ENCODE measurements at regions not wholly inside any gene's neighbourhood (a gene's known extent, or its start where the extent isn't known, plus 50 kb on each side); places are given as distances from the start of the nearest gene placed in this dataset.
"Not testable (repeated sequence)": the region's sequence is repeated elsewhere in the genome, so short reads cannot be mapped to it uniquely, and the experiment has no call there.

GRCh38 chr3:10109-10996 is 186.2 kb upstream of the CHL1 start:
- H3K27ac ChIP-seq (ENCODE audit: low read length); H3K36me3 ChIP-seq (replicated peaks; ENCODE audit: low read depth, low read length); H2AFZ ChIP-seq (ENCODE audit: low read depth, low read length); H3K79me2 ChIP-seq (ENCODE audit: low read length); H3K4me1 ChIP-seq (ENCODE audit: low read length); H3K4me2 ChIP-seq (ENCODE audit: low read length); H3K4me3 ChIP-seq (ENCODE audit: low read length); H3K27me3 ChIP-seq (ENCODE audit: low read depth, low read length); H4K20me1 ChIP-seq (ENCODE audit: insufficient read depth, low read length); H3K9ac ChIP-seq (ENCODE audit: low read length); H3K9me3 ChIP-seq (ENCODE audit: insufficient read depth, low read length): not testable (repeated sequence)

DNA sequence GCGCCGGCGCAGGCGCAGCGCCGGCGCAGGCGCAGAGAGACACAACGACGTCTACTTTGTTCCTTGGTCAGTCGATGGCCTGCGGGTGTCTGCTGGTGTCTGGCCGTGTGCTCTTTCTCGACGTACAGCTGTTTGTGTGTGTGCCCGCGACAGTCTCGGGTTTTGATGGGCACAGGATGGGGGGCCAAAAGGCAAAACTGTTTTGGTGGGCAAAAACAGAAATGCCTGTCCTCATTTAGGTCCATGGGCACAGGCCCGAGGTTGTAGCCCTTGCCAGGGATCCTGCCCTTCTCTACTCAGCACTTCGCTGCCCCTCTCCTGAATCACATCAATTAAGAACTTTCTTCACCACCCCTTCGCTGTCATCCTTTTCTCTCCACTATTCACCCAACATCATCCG is 184.8 kb upstream of the CHL1 start:
- no peak overlapping the region for H2AFZ ChIP-seq (ENCODE audit: low read depth, low read length)
- H3K27ac ChIP-seq (ENCODE audit: low read length) = no peak overlapping the region
- H3K4me3 ChIP-seq (ENCODE audit: low read length) = no peak overlapping the region
- no peak overlapping the region for H3K4me2 ChIP-seq (ENCODE audit: low read length)
- no peaks in the 10 kb centered on the region for H3K27me3 ChIP-seq (ENCODE audit: low read depth, low read length)
- no peaks in the 10 kb centered on the region for H3K36me3 ChIP-seq (replicated peaks; ENCODE audit: low read depth, low read length)
- H3K9ac ChIP-seq (ENCODE audit: low read length) = no peak overlapping the region
- TF ChIP-seq, protein P1, sequence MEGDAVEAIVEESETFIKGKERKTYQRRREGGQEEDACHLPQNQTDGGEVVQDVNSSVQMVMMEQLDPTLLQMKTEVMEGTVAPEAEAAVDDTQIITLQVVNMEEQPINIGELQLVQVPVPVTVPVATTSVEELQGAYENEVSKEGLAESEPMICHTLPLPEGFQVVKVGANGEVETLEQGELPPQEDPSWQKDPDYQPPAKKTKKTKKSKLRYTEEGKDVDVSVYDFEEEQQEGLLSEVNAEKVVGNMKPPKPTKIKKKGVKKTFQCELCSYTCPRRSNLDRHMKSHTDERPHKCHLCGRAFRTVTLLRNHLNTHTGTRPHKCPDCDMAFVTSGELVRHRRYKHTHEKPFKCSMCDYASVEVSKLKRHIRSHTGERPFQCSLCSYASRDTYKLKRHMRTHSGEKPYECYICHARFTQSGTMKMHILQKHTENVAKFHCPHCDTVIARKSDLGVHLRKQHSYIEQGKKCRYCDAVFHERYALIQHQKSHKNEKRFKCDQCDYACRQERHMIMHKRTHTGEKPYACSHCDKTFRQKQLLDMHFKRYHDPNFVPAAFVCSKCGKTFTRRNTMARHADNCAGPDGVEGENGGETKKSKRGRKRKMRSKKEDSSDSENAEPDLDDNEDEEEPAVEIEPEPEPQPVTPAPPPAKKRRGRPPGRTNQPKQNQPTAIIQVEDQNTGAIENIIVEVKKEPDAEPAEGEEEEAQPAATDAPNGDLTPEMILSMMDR (IDR thresholded peaks at IDR 0.05; ENCODE audit: low read depth, low read length) = no peak
- TF ChIP-seq EZH2phosphoT487 (IDR thresholded peaks at IDR 0.05; ENCODE audit: low read depth) = no peak
- no peaks in the 10 kb centered on the region for H3K9me3 ChIP-seq (ENCODE audit: insufficient read depth, low read length)
- H3K79me2 ChIP-seq (ENCODE audit: low read length) = no peaks in the 10 kb centered on the region
- no peaks in the 10 kb centered on the region for H3K4me1 ChIP-seq (ENCODE audit: low read length)
- H4K20me1 ChIP-seq (ENCODE audit: insufficient read depth, low read length) = no peaks in the 10 kb centered on the region

- H3K4me1 ChIP-seq (ENCODE audit: low read length) = no peaks in the 10 kb centered on the region
- H3K9me3 ChIP-seq (ENCODE audit: insufficient read depth, low read length) = no peaks in the 10 kb centered on the region
- TF ChIP-seq, protein P1 (IDR thresholded peaks at IDR 0.05; ENCODE audit: low read depth, low read length) = no peak
- no peak for TF ChIP-seq EZH2phosphoT487 (IDR thresholded peaks at IDR 0.05; ENCODE audit: low read depth)
- H4K20me1 ChIP-seq (ENCODE audit: insufficient read depth, low read length) = no peaks in the 10 kb centered on the region
- no peak overlapping the region for H3K9ac ChIP-seq (ENCODE audit: low read length)
- H2AFZ ChIP-seq (ENCODE audit: low read depth, low read length) = no peak overlapping the region
- no peaks in the 10 kb centered on the region for H3K79me2 ChIP-seq (ENCODE audit: low read length)
- no peak overlapping the region for H3K27ac ChIP-seq (ENCODE audit: low read length)
- H3K4me3 ChIP-seq (ENCODE audit: low read length) = no peak overlapping the region
- H3K36me3 ChIP-seq (replicated peaks; ENCODE audit: low read depth, low read length) = no peaks in the 10 kb centered on the region
- no peaks in the 10 kb centered on the region for H3K27me3 ChIP-seq (ENCODE audit: low read depth, low read length)
- no peak overlapping the region for H3K4me2 ChIP-seq (ENCODE audit: low read length)
Measured at GRCh38 chr3:14652-15051, 181.9 kb upstream of the CHL1 start.

GRCh38 chr3:16366-16765 is 180.2 kb upstream of the CHL1 start:
- Histone ChIP-seq H3K9me3 (ENCODE audit: insufficient read depth, low read length) (no peaks in the 10 kb centered on the region), H3K27ac (ENCODE audit: low read length) (no peak overlapping the region), H3K4me2 (ENCODE audit: low read length) (no peak overlapping the region), H3K27me3 (ENCODE audit: low read depth, low read length) (no peaks in the 10 kb centered on the region), H2AFZ (ENCODE audit: low read depth, low read length) (no peak overlapping the region), H3K9ac (ENCODE audit: low read length) (no peak overlapping the region), H3K4me1 (ENCODE audit: low read length) (no peaks in the 10 kb centered on the region), H3K79me2 (ENCODE audit: low read length) (no peaks in the 10 kb centered on the region), H3K4me3 (ENCODE audit: low read length) (no peak overlapping the region), H3K36me3 (replicated peaks; ENCODE audit: low read depth, low read length) (no peaks in the 10 kb centered on the region), H4K20me1 (ENCODE audit: insufficient read depth, low read length) (no peaks in the 10 kb centered on the region)
- no peak for TF ChIP-seq EZH2phosphoT487 (IDR thresholded peaks at IDR 0.05; ENCODE audit: low read depth)
- TF ChIP-seq, protein P1 (IDR thresholded peaks at IDR 0.05; ENCODE audit: low read depth, low read length) = no peak

Measured in OCI-LY3 (cell line).